ENCODE measurements at regions not wholly inside any gene's neighbourhood (a gene's known extent, or its start where the extent isn't known, plus 50 kb on each side); places are given as distances from the start of the nearest gene placed in this dataset.

- no peak for DNase-seq
Observed at GRCh38 chr4:106766519-106766918, 269.6 kb downstream of the DKK2 start.

GRCh38 chr4:106764774-106765173, 271.3 kb downstream of the DKK2 start:
- no peak for DNase-seq

GRCh38 chr4:106762666-106763443, 273.3 kb downstream of the DKK2 start:
- peak; percentile 18 for DNase-seq

- no peak for DNase-seq
Observed at GRCh38 chr4:106753426-106753825, 282.7 kb downstream of the DKK2 start.

- DNase-seq, result no peak
Observed at GRCh38 chr4:106746451-106746850, 289.7 kb downstream of the DKK2 start.

GRCh38 chr4:106738121-106738520, 298.0 kb downstream of the DKK2 start:
- DNase-seq, result no peak

DNA sequence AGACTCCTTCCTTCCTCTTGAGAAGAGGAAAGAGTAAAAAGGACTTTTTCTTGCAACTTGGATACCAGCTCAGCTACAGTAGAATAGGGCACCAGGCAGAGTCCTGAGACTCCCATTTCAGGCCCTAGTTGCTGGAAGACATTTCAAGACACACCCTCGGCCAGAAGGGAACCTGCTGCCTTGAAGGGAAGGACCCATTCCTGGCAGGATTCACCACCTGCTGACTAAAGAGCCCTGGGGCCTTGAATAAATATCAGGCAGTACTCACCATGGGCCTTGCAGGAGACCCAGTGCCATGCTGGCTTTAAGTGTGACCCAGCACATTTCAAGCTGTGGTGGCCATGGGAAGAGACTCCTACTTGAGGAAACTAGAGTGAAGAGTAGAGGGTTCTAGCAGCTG, 317.6 kb downstream of the DKK2 start:
- DNase-seq, result no peak

- no peak for DNase-seq
Observed at GRCh38 chr4:106717091-106717490, 319.0 kb downstream of the DKK2 start.

DNA sequence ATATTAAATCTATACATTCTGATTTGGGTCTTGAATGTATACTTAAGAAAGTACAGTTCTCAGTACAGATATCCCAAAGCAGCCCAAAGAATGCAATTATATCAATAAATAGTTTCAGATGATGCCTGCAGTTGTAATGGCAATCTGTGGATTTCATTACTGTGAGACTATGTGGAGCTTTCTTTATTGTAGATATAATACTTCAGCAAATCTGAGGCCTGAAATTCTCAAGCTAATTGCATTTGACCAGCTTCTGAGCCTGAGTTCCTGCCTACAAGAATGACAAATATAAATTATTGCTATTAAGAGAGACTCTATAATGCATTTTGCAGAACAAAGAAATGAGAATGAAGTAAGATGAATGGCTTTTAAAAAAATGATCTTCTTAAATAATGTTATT, 320.3 kb downstream of the DKK2 start:
- DNase-seq, result no peak

GRCh38 chr4:106708464-106708816, 327.7 kb downstream of the DKK2 start:
- no peak for DNase-seq

DNA sequence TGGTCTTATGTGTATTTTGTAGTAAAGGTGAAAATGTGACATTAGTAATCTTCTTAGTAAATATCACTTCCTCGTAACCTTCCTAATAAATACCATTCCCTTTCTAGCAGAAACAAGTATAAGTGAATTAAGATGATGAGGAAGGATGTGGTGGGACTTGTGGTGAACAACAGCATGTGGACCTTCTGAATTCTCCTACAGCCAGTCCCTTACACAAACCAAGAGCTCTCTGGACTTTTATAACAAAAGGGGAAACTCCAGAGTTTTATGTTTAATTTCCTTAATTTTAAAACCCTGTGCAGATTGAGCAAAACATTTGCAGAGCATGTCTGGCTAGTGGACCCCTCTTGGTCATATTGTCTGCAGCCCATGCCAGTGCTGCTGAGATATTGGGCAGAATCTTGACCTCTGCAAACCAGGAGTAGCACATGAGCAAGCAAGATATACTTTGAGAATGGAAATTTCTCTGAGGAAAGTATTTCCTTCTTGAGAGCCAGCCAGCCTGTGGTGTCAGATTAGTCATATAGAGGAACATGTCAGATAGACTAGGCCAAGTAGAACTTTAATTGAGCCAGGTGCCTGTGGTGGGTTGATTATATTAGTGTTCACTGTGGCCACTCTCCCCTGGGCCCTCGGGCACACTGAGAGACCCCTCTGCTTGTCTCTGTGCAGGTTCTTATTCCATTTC, 328.2 kb downstream of the DKK2 start:
- DNase-seq, result no peak

DNA sequence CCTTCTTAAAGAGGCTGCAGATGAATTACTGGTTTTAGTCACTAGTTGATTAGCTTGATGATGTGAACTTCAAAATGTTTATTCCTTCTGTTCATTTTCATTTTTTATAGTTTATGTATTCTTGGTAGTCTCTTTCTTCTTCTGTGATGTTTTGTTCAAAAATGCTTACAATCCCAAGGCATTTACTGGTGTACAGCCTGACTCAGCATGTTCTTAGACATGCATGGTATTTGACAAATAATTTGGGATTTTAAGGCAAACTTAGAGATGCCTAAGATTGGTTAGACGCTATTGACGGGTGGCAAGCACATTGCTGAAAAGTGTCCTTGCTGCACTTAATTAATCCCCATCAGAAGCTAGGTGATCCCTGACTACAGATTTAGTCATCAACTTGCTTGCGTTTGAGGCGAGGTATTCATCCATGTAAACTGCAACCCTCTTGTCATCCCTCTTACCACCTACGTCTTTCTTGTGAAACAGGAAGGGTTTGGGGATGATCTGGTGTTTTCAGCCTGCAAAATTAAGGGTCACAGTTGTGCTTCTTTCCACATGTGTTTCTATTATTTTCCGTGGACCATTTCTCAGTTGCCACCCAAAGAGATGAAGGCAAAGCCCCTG, 331.8 kb downstream of the DKK2 start:
- no peak for DNase-seq

- no peak for DNase-seq
Observed at GRCh38 chr4:106700321-106700720, 331.7 kb upstream of the GIMD1 start.

- no peak for DNase-seq
Observed at GRCh38 chr4:106698621-106699195, 330.1 kb upstream of the GIMD1 start.

DNA sequence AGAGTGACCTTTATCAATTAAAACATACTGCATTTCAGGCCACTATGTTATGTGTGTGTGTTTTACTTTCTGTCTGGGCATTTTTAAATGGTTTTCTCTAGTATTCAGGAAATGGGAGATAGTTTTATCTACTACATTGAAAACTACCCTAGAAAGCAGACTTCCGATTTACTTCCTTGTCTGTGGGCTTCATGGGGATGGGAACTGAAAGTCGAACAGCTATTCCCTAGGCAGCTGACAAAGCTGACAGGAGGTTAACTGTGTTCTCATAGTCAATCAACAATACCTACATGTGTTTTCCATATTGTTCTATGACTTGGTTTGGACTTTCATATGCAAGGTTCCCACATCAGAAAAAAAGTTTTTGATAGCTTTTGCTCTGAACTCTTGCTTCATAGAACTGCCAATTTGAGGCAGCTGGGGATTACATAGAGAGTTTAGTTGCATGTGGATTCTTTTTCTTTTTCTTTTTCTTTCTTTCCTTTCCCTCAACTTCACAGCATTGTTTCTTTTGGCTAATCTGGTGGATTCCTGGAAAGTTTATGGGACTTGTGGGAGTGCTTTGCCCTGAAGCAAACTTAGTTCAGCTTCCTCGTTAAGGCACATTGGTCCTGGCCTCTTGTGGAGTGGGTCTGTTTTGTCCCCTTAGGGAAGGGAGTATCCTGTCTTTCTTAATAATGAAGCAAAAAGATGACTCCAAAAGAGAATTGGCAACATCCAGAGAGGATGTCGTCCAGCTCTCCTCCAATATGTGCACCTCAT, 327.1 kb upstream of the GIMD1 start:
- no peak for DNase-seq

DNA sequence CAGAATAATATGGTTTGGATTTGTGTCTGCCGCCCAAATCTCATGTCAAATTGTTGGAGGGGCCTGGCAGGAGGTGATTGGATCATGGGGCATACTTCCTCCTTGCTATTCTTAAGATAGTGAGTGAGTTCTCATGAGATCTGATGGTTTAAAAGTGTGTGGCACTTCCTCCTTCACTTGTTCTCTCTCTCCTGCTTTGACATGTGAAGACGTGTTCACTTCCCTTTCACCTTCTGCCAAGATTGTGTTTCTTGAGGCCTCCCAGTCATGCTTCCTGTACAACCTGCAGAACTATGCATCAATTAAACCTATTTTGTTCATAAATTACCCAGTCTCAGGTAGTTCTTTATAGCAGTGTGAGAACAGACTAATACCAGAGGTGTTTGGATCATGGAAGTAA, 325.7 kb upstream of the GIMD1 start:
- no peak for DNase-seq

DNA sequence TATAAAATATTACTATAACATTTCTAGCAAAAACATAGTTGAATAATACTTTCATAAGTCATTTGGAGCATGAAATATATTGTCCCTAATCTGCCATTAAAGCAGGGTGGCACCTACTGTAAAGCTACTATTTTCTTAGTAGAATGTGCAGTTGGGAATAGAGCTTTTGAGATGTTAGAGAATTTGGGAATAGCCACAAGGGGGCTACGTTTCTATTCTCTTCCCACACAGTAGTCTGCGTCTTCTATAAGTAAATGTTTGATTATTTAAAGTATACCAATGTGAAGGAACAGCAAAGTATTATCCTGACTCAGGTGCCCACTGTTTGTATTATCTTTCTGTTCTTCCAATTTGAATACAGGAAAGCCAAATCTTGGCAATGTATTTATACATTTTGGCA, 323.2 kb upstream of the GIMD1 start:
- no peak for DNase-seq

GRCh38 chr4:106690487-106690886, 321.9 kb upstream of the GIMD1 start:
- no peak for DNase-seq

GRCh38 chr4:106687026-106687425, 318.4 kb upstream of the GIMD1 start:
- DNase-seq, result no peak

- no peak for DNase-seq
Observed at GRCh38 chr4:106681381-106681921, 312.9 kb upstream of the GIMD1 start.

- DNase-seq, result no peak
Observed at GRCh38 chr4:106679063-106679462, 310.5 kb upstream of the GIMD1 start.

GRCh38 chr4:106677213-106677612, 308.6 kb upstream of the GIMD1 start:
- no peak for DNase-seq

Data from NCI-H1105 treated with DMSO at 0.1 percent for 48 hours (cell line).